HG03103 (cell line): ENCODE measurements at regions not wholly inside any gene's neighbourhood (a gene's known extent, or its start where the extent isn't known, plus 50 kb on each side); places are given as distances from the start of the nearest gene placed in this dataset.
"Not testable (repeated sequence)": the region's sequence is repeated elsewhere in the genome, so short reads cannot be mapped to it uniquely, and the experiment has no call there.

ENCODE experiments used
- ATAC-seq: cut with Tn5 transposase; IDR thresholded peaks from one replicate; pipeline ENCODE4 v1.9.1; 2021; ENCODE audit warnings: low read depth; ENCODE audit not compliant: unreplicated experiment

DNA sequence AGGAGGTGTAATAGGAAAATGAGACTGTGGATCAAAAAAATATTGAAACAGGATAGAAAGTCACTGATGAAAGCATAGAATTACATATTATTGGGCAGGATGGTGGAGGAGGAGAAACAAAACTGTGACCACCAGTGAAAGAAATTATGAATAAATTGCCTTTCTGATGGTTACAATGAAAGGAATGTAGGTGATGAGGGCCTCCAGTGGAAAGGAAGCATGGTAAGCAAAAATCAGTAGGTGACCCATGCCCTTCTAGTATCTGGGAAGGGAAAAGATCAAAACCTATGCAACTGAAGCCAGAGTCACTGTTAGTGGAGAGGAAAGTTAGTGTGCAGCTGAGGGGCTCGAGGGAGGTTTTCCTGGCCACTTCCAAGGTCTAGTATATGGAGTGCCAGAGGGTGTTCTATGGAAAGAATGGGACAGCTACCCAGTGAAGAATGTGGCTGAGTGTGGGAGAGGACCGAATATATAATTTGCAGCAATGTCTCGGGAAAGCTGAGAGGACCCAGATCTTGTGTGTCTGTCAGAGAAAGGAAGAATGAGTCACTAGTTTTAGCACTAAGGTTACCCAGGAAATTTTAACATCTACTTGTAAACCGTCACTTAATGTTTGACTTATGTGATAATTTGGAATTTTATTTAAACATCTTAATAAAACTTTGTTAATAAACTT is 146.2 kb downstream of the NFKBIZ start:
- ATAC-seq, result no peak

GRCh38 chr3:101996832-101997231 is 147.5 kb downstream of the NFKBIZ start:
- ATAC-seq, result no peak

GRCh38 chr3:101998256-101998926 is 149.1 kb downstream of the NFKBIZ start:
- no peak for ATAC-seq

DNA sequence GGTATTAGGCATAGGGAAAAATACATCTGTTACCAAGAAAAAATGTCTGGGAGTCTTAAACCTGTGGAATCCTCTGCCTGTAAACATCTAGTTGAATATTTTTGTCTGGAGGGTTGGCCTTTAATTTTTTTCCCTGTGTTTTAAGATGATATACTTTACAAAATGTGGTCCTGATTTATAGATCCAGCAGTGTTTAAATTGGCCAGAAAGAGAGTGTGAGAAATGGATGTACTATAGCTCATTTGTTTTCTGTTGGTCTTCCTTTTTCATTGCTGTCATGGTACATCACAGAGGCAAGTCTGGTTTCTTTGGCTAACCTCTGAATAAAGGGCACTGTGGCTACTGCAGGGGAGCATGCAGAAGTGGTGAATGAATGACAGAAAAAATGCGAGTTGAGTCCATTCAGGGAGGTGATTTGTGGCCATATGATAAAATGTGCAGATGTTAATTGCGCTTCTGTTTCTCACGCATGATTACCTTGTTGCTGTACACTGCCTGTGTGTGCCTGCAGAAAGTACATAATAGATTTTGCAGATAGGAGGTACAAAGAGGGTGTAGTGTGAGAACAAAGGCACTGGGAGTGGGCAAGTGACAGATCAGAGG is 150.0 kb downstream of the NFKBIZ start:
- no peak for ATAC-seq

GRCh38 chr3:102000620-102001209 is 151.4 kb downstream of the NFKBIZ start:
- ATAC-seq, result no peak

GRCh38 chr3:102002056-102002455 is 152.7 kb downstream of the NFKBIZ start:
- no peak for ATAC-seq

GRCh38 chr3:102004561-102004960 is 155.2 kb downstream of the NFKBIZ start:
- no peak for ATAC-seq

DNA sequence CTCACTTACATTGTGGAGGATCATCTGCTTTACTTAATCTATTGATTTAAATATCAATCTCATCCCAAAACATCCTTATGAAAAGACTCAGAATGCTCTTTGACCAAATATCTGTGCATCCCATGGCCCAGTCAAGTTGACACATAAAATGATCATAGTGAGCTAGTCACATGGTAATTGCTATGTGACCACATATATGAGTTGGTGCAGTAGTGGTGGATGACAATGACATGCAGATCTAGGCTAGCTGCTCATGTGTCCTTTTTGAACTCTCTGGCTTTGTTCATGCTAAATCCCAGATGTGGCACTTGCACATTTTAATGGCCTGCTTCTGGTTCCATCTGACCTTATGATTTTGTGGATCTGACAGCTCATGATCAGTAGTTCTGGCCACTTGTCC is 156.2 kb downstream of the NFKBIZ start:
- no peak for ATAC-seq

- no peak for ATAC-seq
These were observed 157.6 kb downstream of the NFKBIZ start for GRCh38 chr3:102006812-102007485.

- not testable (repeated sequence) for ATAC-seq
These were observed 159.1 kb downstream of the NFKBIZ start for GRCh38 chr3:102008436-102008835.

GRCh38 chr3:102016417-102016816 is 167.1 kb downstream of the NFKBIZ start:
- ATAC-seq, result no peak

DNA sequence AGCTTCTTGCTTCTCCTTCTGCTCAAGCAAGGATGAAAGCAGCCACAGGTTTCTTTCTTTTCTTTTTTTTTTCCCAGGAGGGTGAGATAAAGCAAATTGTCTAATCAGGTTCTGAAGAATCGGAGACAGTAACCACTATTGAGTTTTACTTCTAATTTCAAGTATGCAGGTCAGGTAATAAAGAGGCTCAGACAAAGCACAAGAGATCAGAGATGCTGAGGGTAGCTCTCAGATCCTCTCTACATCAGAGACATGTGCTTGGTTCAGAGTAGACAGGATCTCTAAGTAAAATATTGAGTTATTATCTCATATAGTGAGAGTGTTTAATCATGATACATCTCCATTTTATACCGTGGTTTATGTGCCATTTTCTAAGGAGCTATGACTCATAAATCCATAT is 168.5 kb downstream of the NFKBIZ start:
- no peak for ATAC-seq

DNA sequence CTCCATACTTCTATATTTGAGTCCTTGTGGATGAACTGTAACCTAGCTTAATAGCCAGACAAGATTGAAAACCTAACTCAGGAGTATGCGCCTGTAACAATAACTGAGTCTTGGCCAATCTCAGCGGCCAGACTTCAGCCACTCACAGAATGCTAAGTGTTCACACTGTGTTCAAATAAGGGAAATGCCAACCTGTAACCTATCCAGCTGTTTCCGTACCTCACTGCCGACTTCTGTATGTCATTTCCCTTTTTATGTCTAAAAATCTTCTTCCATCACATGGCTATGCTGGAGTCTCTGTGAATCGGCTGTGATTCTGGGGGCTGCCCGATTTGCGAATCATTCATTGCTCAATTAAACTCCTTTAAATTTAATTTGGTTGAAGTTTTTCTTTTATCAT is 169.2 kb downstream of the NFKBIZ start:
- no peak for ATAC-seq

DNA sequence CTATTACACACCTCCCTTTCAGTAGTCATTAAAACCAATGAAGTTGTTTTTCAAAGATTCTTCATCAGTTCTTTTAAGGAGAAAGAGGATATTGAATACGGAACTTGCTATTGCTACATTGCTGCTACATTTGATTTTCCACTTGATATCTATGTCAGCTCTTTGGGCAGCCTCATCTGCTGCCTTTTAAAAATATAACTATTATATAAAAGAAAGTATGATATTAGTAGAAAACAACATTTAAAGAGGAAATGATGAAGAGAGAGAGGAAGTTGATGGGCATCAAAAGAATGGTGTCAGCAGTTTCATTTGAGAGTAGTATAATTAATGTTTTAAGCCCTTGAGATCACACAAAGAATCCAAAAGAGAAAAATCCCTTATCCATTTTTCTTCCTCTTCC is 171.4 kb downstream of the NFKBIZ start:
- no peak for ATAC-seq

DNA sequence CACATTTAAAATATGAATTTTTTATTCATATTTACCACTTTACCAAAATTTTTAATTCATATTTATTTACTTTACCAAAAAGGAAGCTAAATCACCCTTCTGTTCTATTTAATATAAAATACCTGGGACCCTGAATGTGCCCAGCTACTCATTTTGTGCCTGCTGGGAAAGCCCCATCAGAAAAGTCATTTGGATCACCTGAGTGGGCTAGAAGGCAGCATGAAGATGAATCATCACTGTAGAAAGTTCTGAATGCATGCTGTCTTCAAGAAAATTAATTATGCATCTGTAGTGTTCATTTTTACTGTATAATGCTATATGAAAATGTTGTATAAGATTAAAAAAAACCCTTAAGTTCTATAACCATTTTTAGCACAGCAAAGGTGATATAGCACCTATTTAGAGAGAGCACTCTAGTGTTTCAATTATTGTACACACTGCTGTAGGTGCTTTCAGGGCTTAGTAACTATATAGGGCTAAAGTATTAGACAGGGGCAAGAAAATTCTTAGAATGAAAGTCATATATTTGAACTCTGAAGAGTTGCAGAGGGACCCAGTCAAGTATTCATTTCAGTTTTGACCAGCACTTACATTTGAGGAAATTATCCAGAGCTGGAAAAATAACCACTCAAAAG is 175.1 kb downstream of the NFKBIZ start:
- ATAC-seq, result no peak

DNA sequence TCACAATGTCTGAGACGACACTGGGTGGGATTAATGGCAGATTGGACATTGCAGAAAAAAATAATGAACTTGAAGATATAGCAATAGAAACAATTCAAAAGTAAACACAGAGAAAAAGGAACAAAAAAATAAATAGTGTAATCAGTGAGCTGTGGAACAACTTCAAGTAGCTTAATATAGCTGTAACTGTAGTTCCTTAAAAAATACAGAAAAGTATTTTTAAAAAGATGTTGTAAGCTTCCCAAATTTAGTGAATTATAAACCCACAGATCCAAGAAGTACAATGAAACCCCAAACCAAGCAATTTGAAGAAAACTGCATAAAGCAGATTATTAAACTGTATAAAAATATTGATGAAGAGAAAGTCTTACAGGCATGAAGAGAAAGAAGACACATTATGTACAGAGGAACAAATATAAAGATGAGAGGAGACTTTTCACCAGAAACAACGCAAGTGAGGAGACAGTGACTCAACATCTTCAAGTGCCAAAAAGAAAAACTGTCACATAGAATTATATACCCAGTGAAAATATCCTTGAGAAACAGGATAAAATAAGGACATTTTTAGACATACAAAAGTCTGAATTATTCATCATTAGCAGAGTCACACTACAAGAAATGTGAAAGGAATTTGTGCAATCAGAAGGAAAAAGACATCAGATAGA is 176.4 kb downstream of the NFKBIZ start:
- no peak for ATAC-seq

DNA sequence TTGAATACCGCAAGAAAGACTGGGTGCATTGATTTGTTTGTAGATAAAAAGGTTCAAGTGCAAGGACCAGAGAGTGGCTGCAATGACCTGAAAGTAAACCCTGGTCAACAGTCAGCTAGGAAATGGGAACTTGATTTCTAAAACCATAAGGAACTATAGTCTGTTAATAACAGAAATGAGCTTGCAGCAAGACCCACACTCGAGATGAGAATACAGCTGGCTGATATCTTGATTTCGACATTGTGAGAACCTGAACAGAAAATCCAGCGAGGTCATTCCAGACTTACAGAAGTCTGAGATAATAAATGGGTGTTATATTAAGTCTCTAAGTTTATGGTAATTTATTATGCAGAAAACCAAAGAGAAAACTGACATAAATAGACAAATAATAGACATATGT is 177.3 kb downstream of the NFKBIZ start:
- ATAC-seq, result no peak

GRCh38 chr3:102030661-102031060 is 181.3 kb downstream of the NFKBIZ start:
- no peak for ATAC-seq

- no peak for ATAC-seq
These were observed 182.5 kb downstream of the NFKBIZ start for GRCh38 chr3:102031834-102032233.
